ENCODE measurements at regions not wholly inside any gene's neighbourhood (a gene's known extent, or its start where the extent isn't known, plus 50 kb on each side); places are given as distances from the start of the nearest gene placed in this dataset.

GRCh38 chr5:8229551-8229950 lies 360.6 kb downstream of the MTRR start:
- H3K9me3 ChIP-seq (ENCODE audit: insufficient read depth in 2 of 2, low read depth in 1 of 2, low read length in 1 of 2): no peaks in the 10 kb centered on the region
- no peak overlapping the region for H4K8ac ChIP-seq (ENCODE audit: extremely low read depth, insufficient read depth, low read length)
- no peaks in the 10 kb centered on the region for H4K20me1 ChIP-seq (replicated peaks in 1 of 2; ENCODE audit: control insufficient read depth in 1 of 2, insufficient read depth in 2 of 2, low read length in 2 of 2)
- H3K23ac ChIP-seq (ENCODE audit: insufficient read length): no peak overlapping the region
- H2BK12ac ChIP-seq (ENCODE audit: low read depth, low read length): no peak overlapping the region
- no peak overlapping the region for H2AFZ ChIP-seq (ENCODE audit: low read length)
- no peak overlapping the region for H3K18ac ChIP-seq (ENCODE audit: extremely low read depth, low read length)
- H3K79me1 ChIP-seq (ENCODE audit: low read depth, low read length): no peaks in the 10 kb centered on the region
- WGBS, 2 experiments (ENCODE audit: extremely low coverage in 1 of 2, insufficient coverage in 1 of 2, insufficient read length in 1 of 2, insufficient replicate concordance in 2 of 2, low coverage in 1 of 2, low lambda C conversion rate in 2 of 2, missing lambda C conversion rate in 1 of 2): 91% methylated on average over 4 of the region's 4 CpGs; no CpG with 5 or more reads in 1 of the 2 experiments
- H2BK120ac ChIP-seq (replicated peaks; ENCODE audit: low read depth, low read length): no peak overlapping the region
- H3K4me1 ChIP-seq (replicated peaks in 1 of 4; ENCODE audit: control insufficient read depth in 3 of 4, insufficient read depth in 4 of 4, low read length in 3 of 4): no peaks in the 10 kb centered on the region
- H2BK20ac ChIP-seq (ENCODE audit: low read length): no peak overlapping the region
- H3K56ac ChIP-seq (replicated peaks; ENCODE audit: insufficient read length, low read depth, low read length): no peak overlapping the region
- H3K23me2 ChIP-seq (ENCODE audit: low read depth, low read length): no peaks in the 10 kb centered on the region
- no peak overlapping the region for H2AK5ac ChIP-seq (ENCODE audit: low read depth, low read length)
- no peak overlapping the region for H2BK5ac ChIP-seq (ENCODE audit: low read depth, low read length)
- FAIRE-seq: no peak
- H3K27ac ChIP-seq (ENCODE audit: low read depth, low read length): no peak overlapping the region
- H3K14ac ChIP-seq (ENCODE audit: insufficient read length): no peak overlapping the region
- no peak overlapping the region for H3K9ac ChIP-seq (replicated peaks in 1 of 4; ENCODE audit: extremely low read depth in 1 of 4, low read depth in 3 of 4, low read length in 3 of 4)
- no peak overlapping the region for H3K4ac ChIP-seq (replicated peaks; ENCODE audit: insufficient read length, low read depth, low read length)
- POLR2A ChIA-PET (ENCODE audit: partially characterized antibody): no interaction called here
- CTCF ChIA-PET (ENCODE audit: partially characterized antibody): interaction anchor here (1.2 kb wide), 1 partner anchor 301 kb away, joined by 3 read pairs; no protein-coding TSS in a partner anchor
- no peaks in the 10 kb centered on the region for H3K27me3 ChIP-seq (replicated peaks in 1 of 4; ENCODE audit: control insufficient read depth in 3 of 4, extremely low read depth in 1 of 4, insufficient read depth in 3 of 4, low read length in 3 of 4)
- no peaks in the 10 kb centered on the region for H3K79me2 ChIP-seq (ENCODE audit: control insufficient read depth in 1 of 2, insufficient read depth in 2 of 2, low read length in 2 of 2)
- DNase-seq (ENCODE audit: low read depth in 1 of 2, low spot score in 2 of 2): no peak
- no peak overlapping the region for H4K5ac ChIP-seq (ENCODE audit: insufficient read length, low read depth, low read length)
- no peak overlapping the region for H3K4me2 ChIP-seq (ENCODE audit: insufficient read depth in 1 of 2, low read depth in 2 of 2, low read length in 2 of 2)
- H3K4me3 ChIP-seq (ENCODE audit: extremely low read depth in 1 of 4, insufficient read depth in 2 of 4, low read depth in 3 of 4, low read length in 4 of 4): no peak overlapping the region
- H3K36me3 ChIP-seq (ENCODE audit: control insufficient read depth in 2 of 4, insufficient read depth in 4 of 4, low read length in 3 of 4): no peaks in the 10 kb centered on the region
- H4K91ac ChIP-seq (replicated peaks; ENCODE audit: insufficient read length, low read length): no peak overlapping the region
- no peak overlapping the region for H2BK15ac ChIP-seq (ENCODE audit: low read length)
- TF ChIP-seq KDM5A (IDR thresholded peaks at IDR 0.05; ENCODE audit: low read length) (no peak), SAP30 (IDR thresholded peaks at IDR 0.05; ENCODE audit: insufficient read depth, insufficient replicate concordance, low read length) (no peak), MAFK (IDR thresholded peaks at IDR 0.05; ENCODE audit: low read depth, low read length) (no peak), SP1 (IDR thresholded peaks at IDR 0.05; ENCODE audit: low read depth, low read length) (no peak), TBP (IDR thresholded peaks at IDR 0.05; ENCODE audit: low read depth, low read length) (no peak), GABPA (IDR thresholded peaks at IDR 0.05; ENCODE audit: borderline replicate concordance, insufficient read depth, low read length) (no peak), E2F6 (IDR thresholded peaks at IDR 0.05) (no peak), BCL11A (IDR thresholded peaks at IDR 0.05; ENCODE audit: low read depth in 2 of 2, low read length in 2 of 2) (no peak), CBX8 (IDR thresholded peaks at IDR 0.05; ENCODE audit: borderline replicate concordance, low read depth, low read length) (no peak), ZNF274 (IDR thresholded peaks at IDR 0.05; ENCODE audit: borderline replicate concordance, extremely low read depth, low read length) (no peak), NANOG (IDR thresholded peaks at IDR 0.05; ENCODE audit: insufficient read depth, low read depth, low read length, poor library complexity, severe bottlenecking) (no peak), FOSL1 (IDR thresholded peaks at IDR 0.05; ENCODE audit: insufficient read depth, low read depth, low read length) (no peak), RFX5 (IDR thresholded peaks at IDR 0.05; ENCODE audit: borderline replicate concordance, low read depth, low read length) (no peak), CBX5 (IDR thresholded peaks at IDR 0.05; ENCODE audit: low read depth, low read length) (no peak), TEAD4 (IDR thresholded peaks at IDR 0.05; ENCODE audit: low read depth, low read length) (no peak)

Measured in H1 (cell line).